PC-9 (cell line): ENCODE measurements at regions not wholly inside any gene's neighbourhood (a gene's known extent, or its start where the extent isn't known, plus 50 kb on each side); places are given as distances from the start of the nearest gene placed in this dataset.

Source experiments
- BruUV-seq: library from RNA; stranded (reverse); fragments of 400-500 nt; replicated peaks from 2 replicates; lab custom pipeline; 2021; lab: Mats Ljungman, UMichigan
- CTCF ChIA-PET: fragments of 300-600 bp; sonication (Branson Sonifier 250); formaldehyde crosslinking; loops from one replicate; lab custom pipeline; 2022; ENCODE audit warnings: antibody characterized with exemption; lab: Charles Lee
- POLR2A ChIA-PET: fragments of 300-600 bp; sonication (Branson Sonifier 250); formaldehyde crosslinking; loops from one replicate; lab custom pipeline; 2022; ENCODE audit warnings: antibody characterized with exemption; ENCODE audit not compliant: unreplicated experiment; lab: Charles Lee
- DNase-seq, 2 experiments: peaks; one replicate each; pipeline versions ENCODE4 v3.0.0 to v3.0.0-alpha.2; 2015 to 2022; ENCODE audit warnings: mixed read lengths in 1 of 2
- H2AFZ ChIP-seq: fragments of 200-600 bp; sonication (generic); 2 replicates; pipeline ENCODE4 v1.8.1; 2017; ENCODE audit warnings: antibody characterized with exemption
- H3F3A ChIP-seq: fragments of 200-600 bp; sonication (generic); 2 replicates; pipeline ENCODE4 v1.8.1; 2017; ENCODE audit warnings: antibody characterized with exemption, mild to moderate bottlenecking, low read depth; ENCODE audit not compliant: insufficient read depth
- H3K27ac ChIP-seq: fragments of 200-600 bp; sonication (generic); 2 replicates; pipeline ENCODE4 v1.6.1; 2016; ENCODE audit warnings: mixed run types
- H3K27me3 ChIP-seq: fragments of 200-600 bp; sonication (generic); 2 replicates; pipeline ENCODE4 v1.6.1; 2016; ENCODE audit warnings: low read depth, mixed run types; ENCODE audit not compliant: insufficient read depth
- H3K36me3 ChIP-seq: fragments of 200-600 bp; sonication (generic); 2 replicates; pipeline ENCODE4 v1.6.1; 2016; ENCODE audit warnings: low read depth, mixed run types
- H3K4me1 ChIP-seq: fragments of 200-600 bp; sonication (generic); replicated peaks from 2 replicates; pipeline ENCODE4 v1.6.1; 2016; ENCODE audit warnings: mixed run types; ENCODE audit not compliant: insufficient read depth
- H3K4me2 ChIP-seq: fragments of 200-600 bp; sonication (generic); 2 replicates; pipeline ENCODE4 v1.6.1; 2017; ENCODE audit warnings: mixed run types
- H3K4me3 ChIP-seq: fragments of 200-600 bp; sonication (generic); 2 replicates; pipeline ENCODE4 v1.6.1; 2016; ENCODE audit warnings: mixed run types
- H3K79me2 ChIP-seq: fragments of 200-600 bp; sonication (generic); 2 replicates; pipeline ENCODE4 v1.6.1; 2017; ENCODE audit warnings: low read depth, mixed run types
- H3K9me2 ChIP-seq: fragments of 200-600 bp; sonication (generic); 2 replicates; pipeline ENCODE4 v1.8.1; 2017; ENCODE audit warnings: mild to moderate bottlenecking; ENCODE audit not compliant: insufficient read depth
- H3K9me3 ChIP-seq: fragments of 200-600 bp; sonication (generic); 2 replicates; pipeline ENCODE4 v1.8.1; 2016; ENCODE audit warnings: low read depth; ENCODE audit not compliant: insufficient read depth
- H4K20me1 ChIP-seq: fragments of 200-600 bp; sonication (generic); 2 replicates; pipeline ENCODE4 v1.8.1; 2017; ENCODE audit not compliant: insufficient read depth
- EZH2 ChIP-seq: fragments of 200-600 bp; sonication (generic); IDR thresholded peaks from 2 replicates; pipeline ENCODE4 v1.8.0; 2017; ENCODE audit warnings: antibody characterized with exemption, low read depth
- intact Hi-C: fragments of 100-400 bp; cut with micrococcal nuclease; formaldehyde crosslinking; loops from one replicate; pipeline ENCODE4 v1.10.0; 2022; ENCODE audit not compliant: unreplicated experiment
- TF ChIP-seq, protein P1 (sequence below): fragments of 200-600 bp; sonication (generic); conservative IDR thresholded peaks from 2 replicates; pipeline ENCODE4 v1.6.1; 2017; ENCODE audit warnings: mixed run types, antibody characterized with exemption, mild to moderate bottlenecking, moderate library complexity

GRCh38 chr4:67104145-67104544 is 441.2 kb downstream of the CENPC start:
- H3K9me2 ChIP-seq = no peaks in the 10 kb centered on the region
- H3K27ac ChIP-seq = no peak overlapping the region
- DNase-seq = no peak
- ChIA-PET POLR2A (no interaction called here), CTCF (no interaction called here)
- intact Hi-C loops = no loop called here
- BruUV-seq = no TSS peak
- H3F3A ChIP-seq = no peaks in the 10 kb centered on the region
- H3K4me3 ChIP-seq = no peak overlapping the region
- no peaks in the 10 kb centered on the region for H3K36me3 ChIP-seq
- no peaks in the 10 kb centered on the region for H3K9me3 ChIP-seq
- no peaks in the 10 kb centered on the region for H3K27me3 ChIP-seq
- no peaks in the 10 kb centered on the region for H3K79me2 ChIP-seq
- H3K4me2 ChIP-seq = no peak overlapping the region
- H2AFZ ChIP-seq = no peak overlapping the region
- no peak for TF ChIP-seq EZH2
- TF ChIP-seq, protein P1, sequence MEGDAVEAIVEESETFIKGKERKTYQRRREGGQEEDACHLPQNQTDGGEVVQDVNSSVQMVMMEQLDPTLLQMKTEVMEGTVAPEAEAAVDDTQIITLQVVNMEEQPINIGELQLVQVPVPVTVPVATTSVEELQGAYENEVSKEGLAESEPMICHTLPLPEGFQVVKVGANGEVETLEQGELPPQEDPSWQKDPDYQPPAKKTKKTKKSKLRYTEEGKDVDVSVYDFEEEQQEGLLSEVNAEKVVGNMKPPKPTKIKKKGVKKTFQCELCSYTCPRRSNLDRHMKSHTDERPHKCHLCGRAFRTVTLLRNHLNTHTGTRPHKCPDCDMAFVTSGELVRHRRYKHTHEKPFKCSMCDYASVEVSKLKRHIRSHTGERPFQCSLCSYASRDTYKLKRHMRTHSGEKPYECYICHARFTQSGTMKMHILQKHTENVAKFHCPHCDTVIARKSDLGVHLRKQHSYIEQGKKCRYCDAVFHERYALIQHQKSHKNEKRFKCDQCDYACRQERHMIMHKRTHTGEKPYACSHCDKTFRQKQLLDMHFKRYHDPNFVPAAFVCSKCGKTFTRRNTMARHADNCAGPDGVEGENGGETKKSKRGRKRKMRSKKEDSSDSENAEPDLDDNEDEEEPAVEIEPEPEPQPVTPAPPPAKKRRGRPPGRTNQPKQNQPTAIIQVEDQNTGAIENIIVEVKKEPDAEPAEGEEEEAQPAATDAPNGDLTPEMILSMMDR = no peak
- H3K4me1 ChIP-seq = no peaks in the 10 kb centered on the region
- H4K20me1 ChIP-seq = no peaks in the 10 kb centered on the region

DNA sequence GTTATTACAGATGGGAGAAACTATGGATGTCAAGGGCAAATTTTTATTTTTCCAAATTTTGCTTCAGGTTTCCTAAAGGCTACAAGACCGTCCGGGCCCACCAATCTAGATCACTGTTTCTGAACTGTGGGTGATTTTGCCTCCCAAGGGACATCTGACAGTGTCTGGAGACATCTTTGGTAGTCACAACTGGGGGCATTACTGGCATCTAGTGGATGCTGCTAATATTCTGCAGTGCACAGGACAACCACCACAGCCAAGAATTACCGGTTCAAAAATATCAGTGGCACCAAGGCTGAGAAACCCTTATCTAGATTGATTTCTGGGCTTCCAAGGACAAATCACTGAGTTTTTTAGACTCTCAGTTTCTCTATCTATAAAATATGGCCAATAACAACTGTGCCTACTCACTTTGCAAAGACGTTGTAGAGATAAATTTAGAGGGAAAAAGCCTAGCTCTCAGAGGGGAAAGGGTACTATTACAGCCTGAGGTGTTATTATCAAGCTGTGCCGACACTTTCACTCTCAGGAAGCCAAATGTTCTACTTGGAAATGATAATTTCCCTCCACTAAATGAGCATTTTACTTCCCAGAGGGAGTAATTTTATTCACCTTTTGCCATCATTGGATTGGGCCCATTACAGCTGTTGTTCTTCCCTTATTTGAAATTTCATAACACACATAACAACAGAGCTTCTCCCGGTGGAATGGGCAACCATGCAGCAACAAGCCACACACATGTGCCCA is 442.1 kb downstream of the CENPC start:
- H3K9me2 ChIP-seq = no peaks in the 10 kb centered on the region
- no TSS peak for BruUV-seq
- POLR2A ChIA-PET = no interaction called here
- no peaks in the 10 kb centered on the region for H3K36me3 ChIP-seq
- no peak overlapping the region for H2AFZ ChIP-seq
- intact Hi-C loops = no loop called here
- no peak overlapping the region for H3K4me3 ChIP-seq
- CTCF ChIA-PET = no interaction called here
- no peaks in the 10 kb centered on the region for H3K27me3 ChIP-seq
- H4K20me1 ChIP-seq = no peaks in the 10 kb centered on the region
- DNase-seq = no peak
- no peaks in the 10 kb centered on the region for H3K79me2 ChIP-seq
- TF ChIP-seq, protein P1 = no peak
- TF ChIP-seq EZH2 = no peak
- no peaks in the 10 kb centered on the region for H3K4me1 ChIP-seq
- no peak overlapping the region for H3K4me2 ChIP-seq
- no peaks in the 10 kb centered on the region for H3K9me3 ChIP-seq
- no peaks in the 10 kb centered on the region for H3F3A ChIP-seq
- no peak overlapping the region for H3K27ac ChIP-seq

DNA sequence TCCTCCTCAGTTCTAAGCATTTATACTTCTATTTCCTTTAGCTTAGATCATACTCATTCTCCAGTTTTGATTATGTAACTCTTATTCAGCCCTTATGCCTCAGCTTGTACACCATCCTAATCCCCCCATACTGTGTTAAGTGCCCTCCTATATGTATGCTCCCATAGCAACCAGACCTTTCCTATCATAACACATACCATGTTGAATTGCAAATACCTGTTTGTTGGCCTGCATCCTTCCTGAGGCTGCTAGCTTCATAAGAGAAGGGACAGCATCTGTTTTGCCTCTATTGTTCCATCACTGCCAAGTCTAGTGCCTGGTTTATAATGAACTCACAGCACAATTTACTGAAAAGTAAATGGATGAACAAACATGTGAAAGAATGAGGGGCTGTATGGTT is 443.7 kb downstream of the CENPC start:
- no peaks in the 10 kb centered on the region for H3K79me2 ChIP-seq
- no peaks in the 10 kb centered on the region for H3K27me3 ChIP-seq
- H2AFZ ChIP-seq = no peak overlapping the region
- H3F3A ChIP-seq = no peaks in the 10 kb centered on the region
- intact Hi-C loops = no loop called here
- CTCF ChIA-PET = no interaction called here
- H4K20me1 ChIP-seq = no peaks in the 10 kb centered on the region
- no TSS peak for BruUV-seq
- H3K9me3 ChIP-seq = no peaks in the 10 kb centered on the region
- no peaks in the 10 kb centered on the region for H3K4me1 ChIP-seq
- H3K36me3 ChIP-seq = no peaks in the 10 kb centered on the region
- no peak overlapping the region for H3K4me3 ChIP-seq
- H3K4me2 ChIP-seq = no peak overlapping the region
- DNase-seq = no peak
- POLR2A ChIA-PET = no interaction called here
- no peak overlapping the region for H3K27ac ChIP-seq
- no peaks in the 10 kb centered on the region for H3K9me2 ChIP-seq
- TF ChIP-seq, protein P1 = no peak
- TF ChIP-seq EZH2 = no peak
